ENCODE measurements at regions not wholly inside any gene's neighbourhood (a gene's known extent, or its start where the extent isn't known, plus 50 kb on each side); places are given as distances from the start of the nearest gene placed in this dataset.

- no peak for TF ChIP-seq CTCF (IDR thresholded peaks at IDR 0.05 in 8 of 11, conservative IDR thresholded peaks at IDR 0.05 in 3 of 11)
- no peak for TF ChIP-seq POLR2A (IDR thresholded peaks at IDR 0.05)
- no peak for TF ChIP-seq POLR2AphosphoS5 (IDR thresholded peaks at IDR 0.05)
Observed at GRCh38 chr4:151485541-151486131, 76.7 kb downstream of the FHIP1A start.
